CD4-positive, alpha-beta T cell treated with Interleukin-1 beta for 1 hour (primary cell): ENCODE measurements at regions not wholly inside any gene's neighbourhood (a gene's known extent, or its start where the extent isn't known, plus 50 kb on each side); places are given as distances from the start of the nearest gene placed in this dataset.

Source experiments
- DNase-seq, 2 donors: peaks; one replicate each; pipeline ENCODE4 v3.0.0-alpha.2; 2020 to 2022

- DNase-seq = no peak
Measured at GRCh38 chr11:116642481-116642880, 130.3 kb downstream of the BUD13 start.

- DNase-seq = peak; percentile 5 to 7
Measured at GRCh38 chr11:116641561-116642045, 131.2 kb downstream of the BUD13 start.

- DNase-seq = no peak
Measured at GRCh38 chr11:116640641-116641402, 132.0 kb downstream of the BUD13 start.

DNA sequence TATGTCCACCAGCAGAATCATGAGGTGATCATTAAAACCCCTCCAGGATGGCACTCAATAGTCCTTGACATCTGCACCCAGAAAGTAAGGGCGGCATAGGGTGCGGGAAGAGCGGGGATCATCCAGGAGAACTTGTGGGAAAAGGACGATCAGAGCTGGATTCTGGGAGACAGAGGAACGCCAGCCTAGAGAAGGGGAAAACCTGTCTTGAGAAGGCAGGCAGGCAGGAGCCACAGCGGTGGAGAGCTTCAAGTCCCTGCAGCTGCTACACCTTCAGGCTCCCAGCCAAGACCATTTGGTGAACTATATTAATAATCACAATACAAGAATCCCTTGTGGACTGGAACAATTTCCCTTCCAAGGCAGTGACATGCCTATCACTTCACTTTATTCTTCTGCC, 134.3 kb downstream of the BUD13 start:
- DNase-seq = no peak

DNA sequence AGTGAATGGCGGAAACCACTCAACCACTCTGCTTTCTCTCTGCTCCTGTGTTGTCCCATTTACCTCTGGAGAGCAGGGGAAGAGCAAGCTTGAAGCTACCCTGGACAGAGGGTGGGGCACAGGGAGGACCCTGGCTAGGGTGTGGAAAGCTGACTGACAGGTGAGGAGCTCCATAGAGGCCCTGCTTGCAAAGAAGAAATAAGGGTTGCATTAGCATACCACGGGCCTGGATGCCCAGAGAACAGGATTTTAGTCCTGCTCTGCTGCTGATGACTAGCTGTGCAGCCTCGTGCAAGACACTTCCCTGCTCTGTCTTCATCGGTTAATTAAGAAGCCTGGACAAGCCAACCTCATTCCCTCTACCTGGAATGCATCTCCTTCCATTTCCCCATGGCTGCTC, 135.0 kb downstream of the BUD13 start:
- DNase-seq = no peak

DNA sequence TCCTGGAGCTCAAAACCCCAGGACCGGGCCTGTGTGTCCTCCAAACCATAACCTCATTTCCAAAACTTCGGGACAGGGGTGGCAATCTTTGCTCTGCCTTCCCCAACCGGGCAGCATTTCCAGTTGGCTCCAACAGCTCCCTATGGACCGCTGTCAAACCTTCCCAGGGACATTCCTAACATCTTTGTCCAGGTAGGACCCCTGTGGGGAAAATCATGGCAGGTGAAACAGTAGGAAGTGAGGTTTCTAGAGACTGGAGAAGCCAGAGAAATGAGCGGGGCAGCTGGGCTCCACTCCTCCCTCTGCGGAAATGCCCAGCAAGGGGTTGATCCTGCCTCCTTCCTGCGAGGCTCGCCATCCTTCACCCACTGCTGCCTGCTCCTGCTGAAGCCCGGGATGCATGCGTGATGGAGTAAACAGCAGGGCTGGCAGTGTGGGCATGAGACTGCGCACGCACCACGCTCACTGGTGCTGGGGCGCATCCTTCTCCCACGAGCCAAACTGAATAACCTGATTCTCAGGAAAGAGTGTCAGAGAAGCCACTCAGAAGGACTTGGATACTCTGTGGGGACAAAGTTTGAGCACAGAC, 136.4 kb downstream of the BUD13 start:
- no peak for DNase-seq

- DNase-seq = no peak
Measured at GRCh38 chr11:116631201-116631600, 141.6 kb downstream of the BUD13 start.

- DNase-seq = no peak
Measured at GRCh38 chr11:116618461-116618860, 154.3 kb downstream of the BUD13 start.

- DNase-seq = no peak
Measured at GRCh38 chr11:116615211-116615865, 157.4 kb downstream of the BUD13 start.

DNA sequence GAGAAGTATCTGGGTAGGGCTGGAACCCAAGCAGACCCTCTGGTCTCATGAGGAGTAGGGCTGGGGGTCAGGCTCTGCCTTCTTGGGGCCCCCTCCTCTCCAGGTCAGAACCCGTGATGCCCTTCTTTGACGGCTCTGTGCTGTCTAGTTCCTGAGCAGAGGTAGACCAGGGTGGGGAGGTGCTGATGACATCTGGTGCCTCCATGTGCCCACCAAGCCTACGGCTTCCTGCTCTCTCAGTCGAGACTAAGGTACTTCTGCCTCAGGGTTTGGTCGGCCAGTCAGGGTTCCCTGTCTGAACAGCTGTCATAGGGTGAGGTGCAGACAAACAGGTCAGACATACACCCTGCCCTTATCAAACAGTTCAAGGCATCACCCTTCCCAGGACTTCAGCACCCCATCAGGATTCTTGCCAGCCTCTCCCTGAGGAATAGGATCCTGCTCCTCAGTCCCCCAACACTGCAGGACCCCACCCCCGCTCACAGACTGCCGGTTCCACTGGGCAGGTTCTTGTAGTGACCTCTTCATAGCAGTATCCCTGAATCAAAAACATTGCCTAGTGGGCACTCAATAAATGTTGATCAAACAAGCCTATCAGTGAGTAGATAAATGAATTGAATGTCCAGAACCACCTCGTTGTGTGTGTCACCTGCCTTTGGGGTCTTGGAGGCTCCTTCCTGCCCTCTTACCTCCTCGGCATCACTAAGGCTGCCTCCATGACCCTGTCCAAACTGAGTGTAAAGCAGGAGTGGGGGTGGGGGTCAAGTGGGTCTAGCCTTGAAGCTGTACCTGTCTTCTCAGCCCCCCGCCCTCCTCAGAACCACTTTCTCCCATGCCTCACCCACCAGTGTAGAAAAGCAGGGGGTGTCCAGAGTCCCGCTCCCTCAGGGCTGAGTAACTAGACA, 158.2 kb downstream of the BUD13 start:
- DNase-seq = no peak

GRCh38 chr11:116613206-116613875, 159.4 kb downstream of the BUD13 start:
- DNase-seq = no peak

- DNase-seq = no peak
Measured at GRCh38 chr11:116611998-116612620, 160.7 kb downstream of the BUD13 start.

DNA sequence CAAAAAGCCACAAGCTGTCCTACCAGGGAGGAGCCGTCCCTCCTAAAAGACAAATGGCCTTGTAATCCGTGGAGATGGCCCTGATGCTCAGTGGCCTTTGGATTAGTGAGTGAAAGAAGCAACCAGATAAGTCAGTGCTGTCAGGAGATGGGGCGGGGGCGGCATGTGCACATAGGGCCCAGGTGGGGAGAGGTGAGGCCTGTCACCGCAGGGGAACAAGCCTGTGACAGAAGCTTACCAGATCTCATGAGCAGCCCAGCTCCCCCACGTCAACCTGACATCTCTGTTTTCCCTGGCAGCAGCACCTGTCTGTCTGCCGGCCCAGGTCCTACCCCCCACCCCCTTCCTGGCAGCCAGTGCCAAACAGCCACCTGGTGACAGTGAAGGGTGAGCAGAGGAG, 162.6 kb downstream of the BUD13 start:
- no peak for DNase-seq

DNA sequence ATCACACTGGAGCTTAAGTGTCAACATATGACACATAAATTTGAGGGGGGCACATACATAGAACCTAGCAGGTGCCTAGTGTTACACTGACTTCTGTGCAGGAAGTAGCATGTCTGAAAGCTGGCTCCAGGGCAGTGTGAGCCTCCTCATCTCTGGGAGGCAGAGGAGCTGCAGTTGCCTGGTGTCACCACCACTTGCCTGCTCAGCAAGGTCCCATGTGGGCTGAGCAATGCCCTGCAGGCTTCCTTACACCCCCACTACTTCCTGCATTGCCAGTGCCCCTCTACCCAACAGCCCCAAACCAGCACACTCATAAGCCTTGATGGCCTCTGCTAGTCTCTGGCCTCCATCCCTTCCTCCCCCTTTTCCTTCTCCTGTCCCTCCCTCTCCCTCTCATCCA, 165.8 kb downstream of the BUD13 start:
- DNase-seq = no peak

DNA sequence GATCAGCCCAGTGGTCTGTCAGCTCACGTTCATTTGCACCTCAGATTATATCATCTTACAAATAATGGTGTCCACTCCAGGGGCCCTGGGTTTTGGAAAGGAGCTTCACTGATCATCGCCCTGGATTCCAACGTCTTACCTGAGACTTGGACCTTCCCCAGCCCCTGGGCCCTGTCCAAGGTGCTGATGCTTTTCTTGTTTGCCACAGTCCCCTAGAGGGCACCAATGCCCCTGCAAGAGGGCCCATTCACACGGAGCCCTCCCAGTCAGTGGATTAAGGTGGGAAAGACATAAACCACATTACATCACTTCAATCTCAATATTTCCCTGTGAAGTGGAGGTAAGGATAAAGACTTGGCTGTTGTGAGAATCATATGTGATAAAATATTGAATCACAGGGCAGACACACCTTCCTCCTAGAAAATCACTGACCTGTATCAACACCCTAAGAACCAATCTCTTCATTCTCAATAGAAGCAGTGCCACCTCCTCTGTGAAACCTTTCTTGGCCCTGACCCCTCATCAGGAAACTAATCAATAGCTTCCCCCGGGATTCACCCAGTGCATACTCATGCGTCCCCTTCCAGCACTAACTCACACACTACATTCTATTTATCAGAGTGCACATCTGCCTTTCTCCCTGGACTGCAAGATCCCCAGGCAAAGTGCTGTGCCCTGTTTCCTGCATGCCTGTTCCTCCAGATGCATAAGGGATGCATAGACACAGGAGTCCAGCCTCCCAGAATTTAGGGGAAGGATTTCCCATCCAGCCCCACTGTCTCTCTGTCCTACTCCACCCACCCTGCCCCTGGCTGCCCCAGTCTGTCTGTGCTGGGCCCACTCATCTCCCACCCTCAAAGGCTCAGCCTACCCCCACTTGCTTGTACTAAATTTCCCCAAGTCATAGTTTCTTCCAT, 167.0 kb downstream of the BUD13 start:
- no peak for DNase-seq

DNA sequence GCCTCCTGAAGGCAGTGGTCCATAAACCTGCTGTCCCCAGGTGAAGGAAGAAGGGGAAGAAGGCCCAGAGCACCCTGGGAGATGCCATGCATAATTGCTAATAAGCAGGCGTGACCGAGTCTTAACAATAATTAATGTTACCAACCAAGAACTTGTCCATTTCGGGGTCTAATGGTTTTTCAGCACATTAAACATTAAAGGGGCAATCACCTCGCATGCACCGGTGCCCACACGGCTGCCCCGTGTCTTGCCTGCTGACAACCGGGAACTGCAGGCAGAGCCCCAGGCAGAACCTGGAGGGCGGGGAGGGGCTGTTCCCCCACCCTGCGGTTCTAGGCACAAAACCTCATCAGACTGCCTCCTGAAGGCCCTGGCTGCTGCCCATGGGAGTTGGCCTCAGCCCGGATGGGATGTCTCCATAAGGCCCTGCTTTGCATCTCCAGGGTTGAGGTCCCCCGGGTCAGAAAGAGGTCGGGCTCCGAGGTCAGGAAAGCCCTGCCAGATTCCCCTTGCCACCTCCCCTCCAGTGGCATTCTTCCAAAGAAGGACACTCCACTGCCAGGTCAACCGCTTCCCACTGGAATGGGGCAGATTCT, 169.0 kb downstream of the BUD13 start:
- DNase-seq = no peak

- no peak for DNase-seq
Measured at GRCh38 chr11:116602637-116602942, 170.2 kb downstream of the BUD13 start.

DNA sequence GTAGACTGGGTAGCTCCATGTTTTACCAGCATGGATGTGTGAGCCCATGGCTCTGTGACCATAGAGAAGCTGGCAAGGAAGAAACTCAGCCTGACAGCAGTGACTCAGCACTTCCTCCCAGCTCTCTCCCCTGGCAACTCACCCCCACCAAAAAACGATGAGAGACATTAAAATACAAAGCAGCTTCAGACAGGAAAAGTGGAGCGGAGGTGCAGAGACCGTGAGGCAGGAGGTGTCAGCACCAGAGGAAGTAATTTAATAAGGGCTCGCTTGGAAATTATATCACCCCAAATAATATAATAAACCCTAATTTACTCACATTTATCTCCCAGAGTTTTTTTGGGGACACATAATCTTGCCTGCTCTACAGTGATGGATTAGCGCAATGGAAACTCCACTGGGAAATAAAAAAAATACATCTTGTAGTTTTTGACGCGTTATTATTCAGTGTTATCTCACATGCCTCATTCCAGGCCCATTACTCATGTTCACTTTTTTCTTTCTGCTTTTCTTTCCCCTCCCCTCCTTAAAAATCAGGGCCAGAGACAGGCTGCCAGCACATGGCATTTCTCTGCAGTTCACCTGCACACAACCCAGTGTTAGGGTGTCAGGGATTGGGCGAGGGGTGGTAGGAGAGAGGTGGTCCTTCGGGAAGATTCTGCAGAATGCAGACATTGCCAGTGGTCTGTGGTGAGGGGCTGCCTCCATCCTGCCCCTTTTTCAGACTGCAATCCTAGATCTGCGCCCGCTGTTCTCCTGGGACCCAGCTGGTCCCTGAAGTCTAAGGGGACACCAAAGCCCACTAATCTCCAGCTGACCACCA, 170.8 kb downstream of the BUD13 start:
- no peak for DNase-seq

DNA sequence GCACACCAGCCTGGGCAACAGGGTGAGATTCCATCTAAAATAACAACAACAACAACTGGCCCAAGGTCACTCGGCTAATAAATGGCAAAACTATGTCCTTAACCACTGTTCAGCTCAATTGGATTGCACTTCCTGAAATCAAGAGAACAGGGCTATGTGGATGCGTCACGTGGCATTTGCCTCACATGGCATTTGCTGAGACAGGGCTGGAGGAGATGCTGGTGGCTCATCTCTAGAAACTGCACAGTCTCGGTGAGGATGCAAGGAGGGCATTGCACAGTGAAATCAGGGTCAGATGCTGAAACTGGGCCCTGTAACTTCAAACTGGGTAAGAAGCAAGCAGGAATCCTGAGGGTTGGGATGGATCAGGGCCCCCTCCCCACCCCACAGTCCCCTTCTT, 171.9 kb downstream of the BUD13 start:
- no peak for DNase-seq

DNA sequence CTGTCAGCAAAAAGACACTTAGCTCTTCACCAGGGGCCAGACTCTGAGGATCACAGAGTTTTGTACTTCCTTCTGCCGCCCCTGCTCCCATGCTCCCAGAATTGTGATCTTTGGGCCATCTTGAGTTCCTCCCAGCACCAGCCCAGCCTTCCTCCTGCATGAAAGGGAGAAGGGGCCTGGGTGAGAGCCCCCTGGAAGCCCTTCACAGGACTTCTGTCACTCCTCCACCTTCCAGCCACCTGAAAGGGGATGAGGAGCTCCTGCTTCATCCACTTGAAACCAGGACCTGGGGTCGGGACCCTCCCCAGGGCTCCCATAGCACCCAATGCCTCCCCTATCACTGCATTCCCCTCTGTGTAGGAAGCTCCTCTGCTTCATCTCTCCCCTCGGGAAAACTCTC, 174.2 kb downstream of the BUD13 start:
- no peak for DNase-seq
